Spleen (tissue), 11 donors: ENCODE measurements at regions not wholly inside any gene's neighbourhood (a gene's known extent, or its start where the extent isn't known, plus 50 kb on each side); places are given as distances from the start of the nearest gene placed in this dataset.

Source experiments
- DNase-seq: peaks from one replicate; pipeline ENCODE4 v3.0.0-alpha.2; 2020
- H3K27ac ChIP-seq, 8 donors: fragments of 200-600 bp; sonication (generic) in 7 of 8; 1 replicate in 4 of 8; 2 replicates in 4 of 8; pipeline versions ENCODE4 v1.5.0 to v1.8.0; 2016 to 2021; ENCODE audit warnings: inconsistent platforms in 4 of 8, mild to moderate bottlenecking in 4 of 8, moderate library complexity in 1 of 8
- H3K27me3 ChIP-seq, 7 donors: fragments of 200-600 bp; sonication (generic) in 6 of 7; replicated peaks in 1 of 7; 1 replicate in 4 of 7; 2 replicates in 3 of 7; pipeline versions ENCODE4 v1.5.0 to v1.8.0; 2016 to 2021; ENCODE audit warnings: inconsistent platforms in 3 of 7, mild to moderate bottlenecking in 1 of 7
- H3K36me3 ChIP-seq, 6 donors: fragments of 200-600 bp; sonication (generic) in 5 of 6; 1 replicate in 4 of 6; 2 replicates in 2 of 6; pipeline versions ENCODE4 v1.5.0 to v1.8.0; 2016 to 2021; ENCODE audit warnings: inconsistent platforms in 2 of 6
- H3K4me1 ChIP-seq, 6 donors: fragments of 200-600 bp; sonication (generic) in 5 of 6; 1 replicate in 3 of 6; 2 replicates in 3 of 6; pipeline versions ENCODE4 v1.5.0 to v1.8.0; 2016 to 2021; ENCODE audit warnings: inconsistent platforms in 3 of 6
- H3K4me3 ChIP-seq, 8 donors: fragments of 200-600 bp; sonication (generic) in 7 of 8; 1 replicate in 4 of 8; 2 replicates in 4 of 8; pipeline versions ENCODE4 v1.5.0 to v1.8.0; 2016 to 2021; ENCODE audit warnings: inconsistent platforms in 4 of 8, mild to moderate bottlenecking in 4 of 8, moderate library complexity in 2 of 8
- H3K9me3 ChIP-seq, 8 donors: fragments of 200-600 bp; sonication (generic) in 7 of 8; 1 replicate in 4 of 8; 2 replicates in 4 of 8; pipeline versions ENCODE4 v1.5.0 to v1.8.0; 2016 to 2021; ENCODE audit warnings: inconsistent platforms in 4 of 8
- POLR2A ChIP-seq, 3 donors: fragments of 450-650 bp; IDR thresholded peaks; one replicate each; pipeline ENCODE4 v1.5.1; 2017; ENCODE audit warnings: antibody characterized with exemption in 3 of 3, mild to moderate bottlenecking in 1 of 3
- POLR2AphosphoS5 ChIP-seq, 3 donors: sonication (generic); formaldehyde crosslinking; IDR thresholded peaks; one replicate each; pipeline ENCODE4 v1.5.1; 2017; ENCODE audit warnings: antibody characterized with exemption in 3 of 3
- WGBS, 5 donors: extraction: QIAGEN DNeasy Blood & Tissue Kit in 3 of 5; methylation state at CpG; one replicate each; pipeline versions ENCODE4 v1.1.5 to v1.1.7; 2013 to 2018; 5-methylcytosine and 5-hydroxymethylcytosine counted together
- intact Hi-C: fragments of 100-400 bp; cut with DNase I; formaldehyde crosslinking; loops from one replicate; pipeline ENCODE4 v1.15.0; 2023; ENCODE audit warnings: low total_unique reads
- TF ChIP-seq, protein P1 (sequence below), 11 experiments: fragments of 200-600 bp in 7 of 11; fragments of 450-650 bp in 4 of 11; sonication (generic) in 4 of 11; IDR thresholded peaks in 8 of 11; conservative IDR thresholded peaks in 3 of 11; 1 replicate in 7 of 11; 2 replicates in 4 of 11; pipeline versions ENCODE4 v1.4.0 to v1.8.0; 2016 to 2021; ENCODE audit warnings: antibody characterized with exemption in 11 of 11, inconsistent platforms in 4 of 11, mild to moderate bottlenecking in 1 of 11
- donor health status: healthy with polysubstance abuse.
- donor health status: DM: no; HTN: no; CAD: no; lungs with moderate emphysema.
- donor health status: DM: no; HTN: no; CAD: no.
- donor health status: Bipolar disorder and iron deficiency.
- donor health status: healthy.
- donor health status: DM: no; HTN: no; CAD: no.
- donor health status: DM: yes; HTN: yes; CAD: no.

DNA sequence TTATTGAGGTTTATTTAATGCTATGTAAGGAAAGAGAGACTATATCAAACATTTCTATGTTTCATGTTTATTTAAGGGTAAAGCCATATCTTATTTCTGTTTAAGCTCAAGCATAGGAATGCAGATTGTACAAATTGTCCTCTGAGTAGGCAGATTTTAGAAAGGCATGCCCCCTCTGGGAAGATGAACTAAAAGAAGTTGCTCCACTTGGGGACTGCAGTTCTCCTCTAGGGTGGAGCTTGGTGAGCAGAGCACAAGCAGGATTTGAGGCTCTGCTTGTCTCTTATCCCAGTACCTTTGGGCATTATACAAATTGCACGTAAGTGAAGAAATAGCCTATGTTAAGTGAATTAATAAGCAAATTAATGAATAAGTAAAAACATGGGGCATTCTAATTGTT, 96.2 kb upstream of the PDE3A start:
- Histone ChIP-seq H3K27ac (no peak overlapping the region), H3K4me3 (no peak overlapping the region), H3K9me3 (no peaks in the 10 kb centered on the region), H3K27me3 (no peaks in the 10 kb centered on the region), H3K4me1 (no peaks in the 10 kb centered on the region), H3K36me3 (no peaks in the 10 kb centered on the region)
- TF ChIP-seq POLR2AphosphoS5 (IDR thresholded peaks at IDR 0.05), result no peak
- TF ChIP-seq, protein P1, sequence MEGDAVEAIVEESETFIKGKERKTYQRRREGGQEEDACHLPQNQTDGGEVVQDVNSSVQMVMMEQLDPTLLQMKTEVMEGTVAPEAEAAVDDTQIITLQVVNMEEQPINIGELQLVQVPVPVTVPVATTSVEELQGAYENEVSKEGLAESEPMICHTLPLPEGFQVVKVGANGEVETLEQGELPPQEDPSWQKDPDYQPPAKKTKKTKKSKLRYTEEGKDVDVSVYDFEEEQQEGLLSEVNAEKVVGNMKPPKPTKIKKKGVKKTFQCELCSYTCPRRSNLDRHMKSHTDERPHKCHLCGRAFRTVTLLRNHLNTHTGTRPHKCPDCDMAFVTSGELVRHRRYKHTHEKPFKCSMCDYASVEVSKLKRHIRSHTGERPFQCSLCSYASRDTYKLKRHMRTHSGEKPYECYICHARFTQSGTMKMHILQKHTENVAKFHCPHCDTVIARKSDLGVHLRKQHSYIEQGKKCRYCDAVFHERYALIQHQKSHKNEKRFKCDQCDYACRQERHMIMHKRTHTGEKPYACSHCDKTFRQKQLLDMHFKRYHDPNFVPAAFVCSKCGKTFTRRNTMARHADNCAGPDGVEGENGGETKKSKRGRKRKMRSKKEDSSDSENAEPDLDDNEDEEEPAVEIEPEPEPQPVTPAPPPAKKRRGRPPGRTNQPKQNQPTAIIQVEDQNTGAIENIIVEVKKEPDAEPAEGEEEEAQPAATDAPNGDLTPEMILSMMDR (IDR thresholded peaks at IDR 0.05 in 8 of 11, conservative IDR thresholded peaks at IDR 0.05 in 3 of 11), result no peak
- no peak for TF ChIP-seq POLR2A (IDR thresholded peaks at IDR 0.05)
- DNase-seq, result no peak
- intact Hi-C loops, result no loop called here
- 83 to 94% (median 87%) methylated on average over 1 of the region's 1 CpG for WGBS, 5 donors

DNA sequence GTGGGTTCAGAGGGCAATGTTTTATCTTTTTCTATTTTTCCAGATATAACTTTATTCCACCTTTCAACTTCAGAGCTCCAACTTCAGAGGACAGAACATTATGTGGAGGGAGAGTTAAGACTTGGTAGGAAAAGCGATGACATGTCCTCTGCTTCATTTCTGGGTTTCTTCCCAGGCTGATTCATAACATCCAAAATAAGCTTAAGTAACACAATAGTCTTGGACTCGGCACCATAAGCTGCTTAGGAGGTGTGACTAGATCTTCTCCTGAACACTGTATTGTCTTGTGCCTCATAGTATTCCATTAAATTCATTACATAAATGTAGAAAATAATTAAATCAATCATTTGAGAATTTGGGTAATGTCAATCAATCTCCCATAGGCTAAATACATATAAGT, 95.5 kb upstream of the PDE3A start:
- Histone ChIP-seq H3K9me3 (no peaks in the 10 kb centered on the region), H3K36me3 (no peaks in the 10 kb centered on the region), H3K27ac (no peak overlapping the region), H3K4me1 (no peaks in the 10 kb centered on the region), H3K27me3 (no peaks in the 10 kb centered on the region), H3K4me3 (no peak overlapping the region)
- WGBS, 5 donors, result 84 to 94% (median 92%) methylated on average over 2 of the region's 2 CpGs
- intact Hi-C loops, result no loop called here
- TF ChIP-seq POLR2AphosphoS5 (IDR thresholded peaks at IDR 0.05) (no peak), POLR2A (IDR thresholded peaks at IDR 0.05) (no peak)
- TF ChIP-seq, protein P1 (IDR thresholded peaks at IDR 0.05 in 8 of 11, conservative IDR thresholded peaks at IDR 0.05 in 3 of 11), result no peak
- no peak for DNase-seq

DNA sequence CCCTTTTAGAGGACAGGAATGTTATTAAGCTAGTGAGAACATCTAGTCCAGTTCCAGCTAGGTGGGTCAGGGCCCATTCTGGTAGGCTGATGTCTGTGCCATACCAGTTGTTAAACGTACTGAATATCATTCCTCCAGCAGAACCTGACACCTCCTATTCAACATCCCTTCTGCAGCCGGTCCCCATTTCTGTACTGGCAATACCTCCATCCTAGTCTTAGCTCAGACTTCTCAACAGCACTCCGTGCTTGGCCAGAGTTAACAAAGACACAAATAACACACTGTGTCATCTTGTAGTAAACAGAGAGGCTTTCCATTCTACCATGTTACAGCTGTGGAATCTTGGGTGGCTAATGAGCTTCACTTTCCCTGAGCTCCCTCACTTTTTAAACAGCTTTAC, 94.3 kb upstream of the PDE3A start:
- H3K27me3 ChIP-seq, result no peaks in the 10 kb centered on the region
- 81 to 89% (median 85%) methylated on average over 3 of the region's 3 CpGs for WGBS, 5 donors
- intact Hi-C loops, result no loop called here
- TF ChIP-seq POLR2A (IDR thresholded peaks at IDR 0.05), result no peak
- TF ChIP-seq, protein P1 (IDR thresholded peaks at IDR 0.05 in 8 of 11, conservative IDR thresholded peaks at IDR 0.05 in 3 of 11), result no peak
- TF ChIP-seq POLR2AphosphoS5 (IDR thresholded peaks at IDR 0.05), result no peak
- no peaks in the 10 kb centered on the region for H3K9me3 ChIP-seq
- no peak for DNase-seq
- H3K27ac ChIP-seq, result no peak overlapping the region
- no peaks in the 10 kb centered on the region for H3K36me3 ChIP-seq
- no peaks in the 10 kb centered on the region for H3K4me1 ChIP-seq
- no peak overlapping the region for H3K4me3 ChIP-seq

DNA sequence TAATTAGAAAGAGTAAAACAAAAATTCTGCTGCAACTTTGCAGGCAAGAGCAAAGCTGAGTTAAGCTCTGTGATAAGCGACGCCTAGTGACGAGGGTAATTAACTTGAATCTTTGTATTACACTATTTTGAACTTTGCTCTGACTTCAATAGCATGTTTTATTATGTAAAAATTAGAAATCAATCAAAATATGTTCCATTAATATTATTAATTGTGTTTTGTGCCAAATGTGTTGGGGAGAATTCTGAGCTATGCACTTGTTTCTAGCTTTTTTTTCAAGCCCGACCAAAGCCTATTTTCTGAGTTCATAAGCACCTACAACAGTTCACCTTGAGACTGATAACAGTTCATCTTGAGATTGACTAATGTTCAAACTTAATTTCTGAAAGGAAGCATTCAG, 90.1 kb upstream of the PDE3A start:
- WGBS, 5 donors, result 88 to 93% (median 92%) methylated on average over 4 of the region's 4 CpGs
- no peak for TF ChIP-seq POLR2A (IDR thresholded peaks at IDR 0.05)
- TF ChIP-seq, protein P1 (IDR thresholded peaks at IDR 0.05 in 8 of 11, conservative IDR thresholded peaks at IDR 0.05 in 3 of 11), result no peak
- no peak for TF ChIP-seq POLR2AphosphoS5 (IDR thresholded peaks at IDR 0.05)
- no peak for DNase-seq
- Histone ChIP-seq H3K4me3 (no peak overlapping the region), H3K4me1 (no peaks in the 10 kb centered on the region), H3K27ac (no peak overlapping the region), H3K36me3 (no peaks in the 10 kb centered on the region), H3K27me3 (no peaks in the 10 kb centered on the region), H3K9me3 (no peaks in the 10 kb centered on the region)
- intact Hi-C loops, result no loop called here
